Tibial nerve (tissue), 4 donors: ENCODE measurements at regions not wholly inside any gene's neighbourhood (a gene's known extent, or its start where the extent isn't known, plus 50 kb on each side); places are given as distances from the start of the nearest gene placed in this dataset.

Source experiments
- CTCF ChIP-seq, 5 experiments: fragments of 200-600 bp in 3 of 5; fragments of 450-650 bp in 2 of 5; sonication (generic) in 3 of 5; IDR thresholded peaks; one replicate each; pipeline ENCODE4 v1.5.1; 2016 to 2019; ENCODE audit warnings: antibody characterized with exemption in 5 of 5, mild to moderate bottlenecking in 3 of 5, moderate library complexity in 2 of 5
- EP300 ChIP-seq, 2 donors: sonication (generic); formaldehyde crosslinking; IDR thresholded peaks; one replicate each; pipeline ENCODE4 v1.6.1; 2017; ENCODE audit warnings: antibody characterized with exemption in 2 of 2, mild to moderate bottlenecking in 1 of 2
- POLR2A ChIP-seq, 2 donors: fragments of 450-650 bp; IDR thresholded peaks; one replicate each; pipeline ENCODE4 v1.6.1; 2017; ENCODE audit warnings: antibody characterized with exemption in 2 of 2, mild to moderate bottlenecking in 2 of 2, moderate library complexity in 2 of 2

GRCh38 chr5:116763987-116764866 lies 189.6 kb upstream of the SEMA6A start:
- no peak for TF ChIP-seq EP300 (IDR thresholded peaks at IDR 0.05)
- no peak for TF ChIP-seq CTCF (IDR thresholded peaks at IDR 0.05)
- no peak for TF ChIP-seq POLR2A (IDR thresholded peaks at IDR 0.05)
